GM18870 (cell line): ENCODE measurements at regions not wholly inside any gene's neighbourhood (a gene's known extent, or its start where the extent isn't known, plus 50 kb on each side); places are given as distances from the start of the nearest gene placed in this dataset.

Experiments used
- ATAC-seq: cut with Tn5 transposase; IDR thresholded peaks from one replicate; pipeline ENCODE4 v1.9.1; 2021; ENCODE audit warnings: moderate library complexity; ENCODE audit not compliant: unreplicated experiment

DNA sequence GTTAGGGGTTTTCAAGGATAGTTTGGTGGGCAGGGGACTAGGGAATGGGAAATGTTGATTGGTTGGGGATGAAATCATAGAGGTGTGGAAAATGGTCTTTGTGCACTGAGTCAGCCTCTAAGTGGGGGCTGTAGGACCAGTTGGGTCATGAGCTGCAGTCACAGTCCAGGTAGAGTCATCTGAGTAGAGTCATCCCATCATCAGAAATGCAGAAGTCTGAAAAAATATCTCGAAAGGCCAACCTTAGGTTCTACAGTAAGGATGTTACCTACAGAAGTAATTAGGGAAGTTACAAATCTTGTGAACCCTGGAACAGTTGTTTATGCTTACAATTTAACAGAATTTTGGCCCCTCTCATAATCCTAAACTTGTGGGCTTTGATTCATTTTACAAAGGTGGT lies 63.4 kb upstream of the AP1S2 start:
- ATAC-seq, result no peak

DNA sequence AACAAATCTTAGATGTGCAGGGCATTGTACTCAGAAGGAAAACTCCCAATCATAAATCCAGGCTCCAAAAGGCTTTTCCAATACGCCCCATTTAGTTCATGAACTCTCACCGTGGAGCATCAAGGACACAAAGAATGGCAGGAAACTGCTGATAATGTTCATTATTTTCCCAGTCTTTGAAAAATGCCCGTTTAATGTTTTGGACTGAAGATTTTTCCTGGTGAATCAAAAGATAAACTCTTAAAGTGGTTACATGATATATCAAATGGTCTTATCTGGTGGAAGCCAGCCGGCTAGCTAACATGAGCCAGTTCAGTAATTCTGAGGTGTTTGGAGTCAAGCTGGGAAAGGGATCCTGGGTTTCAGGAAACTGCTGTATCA lies 62.1 kb upstream of the AP1S2 start:
- ATAC-seq, result no peak

DNA sequence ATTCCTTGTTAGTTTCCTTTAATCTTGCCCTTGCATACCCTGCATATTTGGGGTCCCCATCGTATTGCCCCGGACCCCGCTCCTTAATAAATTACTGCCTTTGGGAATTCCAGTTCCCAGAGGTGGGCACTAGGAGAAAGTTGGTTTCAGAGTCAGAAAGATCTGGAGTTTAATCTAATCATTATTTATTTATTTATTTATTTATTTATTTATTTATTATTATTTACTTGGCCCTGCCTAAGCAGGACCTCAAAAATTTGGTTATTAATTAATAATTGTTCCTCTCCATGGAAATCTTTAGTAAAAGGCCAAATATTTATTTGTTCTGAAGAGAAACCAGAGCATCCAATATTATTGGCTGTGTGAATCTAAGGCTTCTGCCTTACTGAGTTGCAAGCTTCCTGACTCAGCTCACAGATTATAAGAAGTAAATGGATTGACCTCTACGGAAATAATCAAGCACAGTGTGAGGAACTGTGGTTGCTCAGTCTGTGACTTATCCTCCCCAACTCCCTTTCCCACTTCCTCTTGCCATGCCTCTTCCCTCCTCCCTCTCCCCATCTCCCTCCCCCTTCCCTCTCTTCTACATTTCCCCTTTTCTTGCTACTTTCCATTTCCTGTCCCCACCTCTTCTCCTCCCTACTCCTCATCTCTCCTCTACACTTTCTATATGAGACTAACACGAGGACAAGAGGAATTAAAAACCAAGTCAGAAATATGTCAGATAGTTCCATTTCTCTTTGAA lies 61.5 kb upstream of the AP1S2 start:
- no peak for ATAC-seq

- ATAC-seq, result no peak
These were observed 59.9 kb upstream of the AP1S2 start for GRCh38 chrX:15914486-15914885.

DNA sequence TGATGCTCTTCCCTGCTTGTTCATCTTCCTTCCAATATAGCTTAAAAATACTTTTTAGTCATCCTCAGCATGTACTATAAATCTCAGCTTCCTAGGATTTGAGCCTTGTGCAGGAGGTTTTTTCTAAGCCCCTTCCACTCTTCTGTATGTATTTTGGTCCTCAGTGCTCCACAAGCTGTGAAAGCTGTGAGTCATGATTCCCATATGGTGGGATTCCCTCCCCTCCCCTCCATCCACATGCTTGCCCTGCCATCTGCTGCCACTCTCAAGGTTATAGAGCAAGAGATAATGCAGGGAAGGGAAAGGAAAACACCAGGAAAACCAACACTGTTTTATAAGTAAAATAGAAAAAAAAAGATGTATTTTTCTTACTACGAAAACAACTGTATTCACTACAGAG lies 58.5 kb upstream of the AP1S2 start:
- no peak for ATAC-seq

DNA sequence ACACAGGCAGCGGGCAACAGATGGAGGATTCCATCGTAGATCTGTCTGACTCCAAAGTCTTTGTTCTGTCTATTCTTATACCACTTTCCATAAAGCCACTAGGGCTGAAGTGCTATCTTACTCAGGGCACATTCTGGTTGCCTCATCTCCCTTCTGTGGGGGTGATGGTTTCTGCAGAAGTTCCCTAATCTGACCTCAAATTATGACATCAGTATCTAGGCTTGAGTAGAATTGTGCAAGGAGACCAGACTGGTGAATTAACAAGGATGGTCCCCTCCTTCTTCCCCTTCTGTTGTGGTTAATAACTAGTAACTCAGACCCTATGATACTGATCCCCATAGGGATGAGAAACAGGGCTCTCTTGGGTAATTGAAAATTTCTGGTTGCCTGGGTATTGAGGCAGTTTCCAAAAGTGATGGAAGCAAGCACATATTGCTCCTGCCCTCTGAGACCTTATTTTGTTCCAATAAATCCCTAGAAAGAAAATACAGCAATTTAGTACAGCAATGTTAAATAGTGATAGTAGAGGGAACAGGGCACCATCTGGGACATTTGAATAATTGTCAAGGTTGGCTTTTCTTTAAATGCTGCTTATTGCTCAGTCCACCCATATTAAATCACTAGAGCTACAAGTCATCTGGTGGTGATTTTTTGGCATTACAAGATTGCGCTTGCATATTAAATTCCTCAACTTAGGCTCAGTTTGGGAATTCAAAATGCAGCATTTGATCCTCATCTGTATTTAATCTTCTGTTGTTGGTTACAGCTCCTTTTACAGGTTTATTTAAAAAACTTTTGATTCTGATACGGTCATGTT lies 57.3 kb upstream of the AP1S2 start:
- ATAC-seq, result no peak

DNA sequence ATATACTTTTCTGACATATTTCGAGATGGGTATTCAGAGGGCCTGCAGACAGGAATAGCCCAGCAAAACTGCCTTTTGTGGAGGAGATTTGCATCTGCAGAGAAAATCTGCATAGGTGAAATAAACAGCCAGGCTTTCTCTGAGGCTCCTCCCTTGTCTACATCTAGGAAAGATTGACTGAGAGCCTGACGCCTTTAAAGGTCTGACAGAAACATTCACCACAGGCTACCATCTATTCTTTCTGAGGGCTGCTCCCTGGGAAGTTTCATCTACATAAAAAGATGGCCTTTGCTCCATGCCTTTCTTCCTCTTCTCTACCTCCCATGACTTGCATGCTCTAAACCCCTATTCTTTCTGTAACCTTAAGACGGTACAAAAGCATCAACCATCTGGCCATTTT lies 55.0 kb upstream of the AP1S2 start:
- no peak for ATAC-seq

- ATAC-seq, result no peak
These were observed 54.1 kb upstream of the AP1S2 start for GRCh38 chrX:15908603-15909290.

DNA sequence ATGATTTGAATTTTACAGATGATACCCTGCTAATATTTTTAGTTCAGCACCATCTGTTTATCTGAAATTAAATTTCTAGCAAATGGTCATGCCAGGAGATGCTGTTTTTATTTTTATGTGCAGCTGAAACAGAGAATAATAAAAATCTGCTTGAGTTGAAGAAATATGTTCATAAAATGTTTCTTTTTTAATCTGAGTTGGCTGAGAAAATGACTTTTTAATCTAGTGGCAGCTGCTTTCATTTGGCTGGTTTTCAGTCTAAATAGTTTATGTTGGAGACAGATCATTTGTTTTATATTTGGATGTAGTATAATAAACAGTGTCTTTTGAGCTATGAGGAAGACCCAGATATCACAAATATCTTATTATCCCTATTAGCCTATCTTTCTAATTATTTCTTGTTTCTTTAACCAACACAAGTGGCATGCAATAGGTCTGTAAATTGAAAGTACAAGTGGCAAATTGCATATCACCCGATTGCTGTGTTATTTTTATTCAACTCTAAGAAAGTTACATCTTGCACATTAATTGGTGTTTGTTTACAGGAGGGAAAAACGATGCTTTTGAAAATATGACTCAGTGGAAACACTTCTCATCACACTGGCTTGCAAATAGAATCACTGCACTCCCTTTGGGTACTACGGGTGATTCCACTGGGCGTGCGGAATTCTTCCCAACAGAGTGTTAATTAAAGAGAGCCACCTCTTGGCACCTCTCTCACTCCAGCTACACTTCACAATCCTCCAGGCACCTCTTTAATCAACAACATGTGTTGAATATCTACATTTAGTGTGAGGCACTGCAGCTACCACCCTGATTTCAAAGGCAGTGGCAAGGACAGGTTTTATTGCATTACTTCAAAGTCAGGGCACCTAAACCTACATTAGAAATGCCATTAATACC lies 51.7 kb upstream of the AP1S2 start:
- no peak for ATAC-seq
